ENCODE measurements at regions not wholly inside any gene's neighbourhood (a gene's known extent, or its start where the extent isn't known, plus 50 kb on each side); places are given as distances from the start of the nearest gene placed in this dataset.

DNA sequence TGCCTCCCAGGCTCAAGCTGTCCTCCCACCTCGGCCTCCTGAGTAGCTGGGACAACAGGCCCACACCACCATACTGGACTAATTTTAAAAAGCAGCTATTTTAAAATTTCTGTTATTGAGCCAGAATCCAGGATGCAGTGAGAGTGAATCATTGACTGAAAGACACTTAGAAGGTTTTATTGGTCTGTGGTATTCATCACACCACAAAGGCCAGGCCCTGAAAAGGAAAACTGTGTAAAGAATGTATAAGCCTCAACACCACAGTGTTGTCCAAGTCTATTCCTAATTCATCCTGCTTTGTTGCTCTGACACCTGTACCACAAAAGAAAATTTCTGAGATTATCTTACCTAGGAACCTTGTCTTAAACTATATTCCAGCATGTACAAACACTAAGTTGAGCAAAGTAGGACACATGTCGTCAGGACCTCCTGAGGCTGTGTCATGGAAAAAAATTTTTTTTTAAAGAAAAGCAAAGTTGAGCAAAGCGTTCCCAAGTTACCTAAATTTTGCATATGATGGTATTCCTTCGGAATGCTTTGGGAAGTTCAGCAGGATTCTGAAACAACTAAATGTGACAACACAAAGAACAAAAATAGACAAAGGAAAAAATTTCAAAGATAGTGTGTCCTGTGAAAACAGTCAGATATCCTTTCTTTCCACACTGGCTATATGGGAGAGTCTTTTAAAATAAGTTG, 129.6 kb upstream of the MKLN1 start:
- Histone ChIP-seq H3K4me3 (no peak overlapping the region), H3K4me1 (no peaks in the 10 kb centered on the region), H3K36me3 (no peaks in the 10 kb centered on the region), H3K27me3 (no peaks in the 10 kb centered on the region), H3K27ac (no peak overlapping the region), H3K9me3 (no peaks in the 10 kb centered on the region)
- no peak for DNase-seq
- TF ChIP-seq, protein P1, sequence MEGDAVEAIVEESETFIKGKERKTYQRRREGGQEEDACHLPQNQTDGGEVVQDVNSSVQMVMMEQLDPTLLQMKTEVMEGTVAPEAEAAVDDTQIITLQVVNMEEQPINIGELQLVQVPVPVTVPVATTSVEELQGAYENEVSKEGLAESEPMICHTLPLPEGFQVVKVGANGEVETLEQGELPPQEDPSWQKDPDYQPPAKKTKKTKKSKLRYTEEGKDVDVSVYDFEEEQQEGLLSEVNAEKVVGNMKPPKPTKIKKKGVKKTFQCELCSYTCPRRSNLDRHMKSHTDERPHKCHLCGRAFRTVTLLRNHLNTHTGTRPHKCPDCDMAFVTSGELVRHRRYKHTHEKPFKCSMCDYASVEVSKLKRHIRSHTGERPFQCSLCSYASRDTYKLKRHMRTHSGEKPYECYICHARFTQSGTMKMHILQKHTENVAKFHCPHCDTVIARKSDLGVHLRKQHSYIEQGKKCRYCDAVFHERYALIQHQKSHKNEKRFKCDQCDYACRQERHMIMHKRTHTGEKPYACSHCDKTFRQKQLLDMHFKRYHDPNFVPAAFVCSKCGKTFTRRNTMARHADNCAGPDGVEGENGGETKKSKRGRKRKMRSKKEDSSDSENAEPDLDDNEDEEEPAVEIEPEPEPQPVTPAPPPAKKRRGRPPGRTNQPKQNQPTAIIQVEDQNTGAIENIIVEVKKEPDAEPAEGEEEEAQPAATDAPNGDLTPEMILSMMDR (IDR thresholded peaks at IDR 0.05), result no peak
- no peak for TF ChIP-seq POLR2A (IDR thresholded peaks at IDR 0.05)

DNA sequence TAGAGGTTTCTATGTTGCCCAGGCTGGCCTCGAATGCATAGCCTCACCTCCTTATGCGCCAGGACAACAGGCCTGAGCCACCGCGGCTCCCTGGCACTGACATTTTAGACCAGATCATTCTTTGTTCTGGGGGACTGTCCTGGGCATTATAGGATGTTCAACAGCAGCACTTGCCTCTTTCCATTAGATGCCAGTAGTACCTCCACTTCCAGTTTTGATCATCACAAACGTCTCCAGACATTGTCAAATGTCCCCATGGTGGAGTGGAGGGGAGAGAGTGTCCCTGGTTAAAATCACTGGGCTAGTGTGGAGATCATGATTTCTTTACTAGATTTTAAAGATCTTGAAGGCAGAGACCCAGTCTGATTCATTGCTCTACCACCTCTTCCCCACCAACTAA, 125.2 kb upstream of the MKLN1 start:
- no peak overlapping the region for H3K27ac ChIP-seq

DNA sequence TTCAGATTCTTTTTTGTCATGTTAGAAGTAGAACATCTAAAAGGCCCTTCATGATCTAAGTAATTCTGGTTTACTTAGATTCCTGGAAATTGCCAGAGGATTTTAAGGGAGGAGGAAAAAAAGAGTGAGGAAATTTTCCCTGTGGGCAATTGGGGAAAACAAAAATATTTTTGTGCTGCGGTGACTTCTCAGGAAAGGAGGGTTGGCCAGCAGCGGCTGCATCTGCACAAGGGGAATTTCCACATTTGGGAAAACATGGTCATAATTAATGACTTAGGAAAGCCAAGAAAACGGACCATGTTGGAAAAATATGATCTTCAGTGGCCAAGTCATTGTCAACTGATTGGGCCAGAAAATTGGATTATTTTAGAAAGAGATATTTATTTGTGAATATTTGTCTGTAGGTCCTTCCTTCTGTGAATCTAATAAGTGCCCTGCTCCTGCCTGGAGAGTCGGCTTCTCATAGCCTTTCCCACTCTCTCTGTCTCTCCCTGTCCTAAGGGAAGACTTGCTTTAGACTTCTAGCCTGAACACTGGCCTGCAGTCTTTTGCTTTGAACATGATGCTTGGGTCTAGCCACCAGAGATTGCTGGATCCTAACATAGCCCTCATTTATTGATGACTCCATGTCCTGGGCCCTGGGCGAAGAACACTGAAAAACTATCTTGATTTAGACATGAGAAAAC, 124.2 kb upstream of the MKLN1 start:
- no peaks in the 10 kb centered on the region for H3K9me3 ChIP-seq
- H3K27ac ChIP-seq, result no peak overlapping the region
- TF ChIP-seq, protein P1 (IDR thresholded peaks at IDR 0.05), result no peak
- no peak for TF ChIP-seq POLR2A (IDR thresholded peaks at IDR 0.05)
- no peaks in the 10 kb centered on the region for H3K36me3 ChIP-seq
- no peaks in the 10 kb centered on the region for H3K4me1 ChIP-seq
- H3K27me3 ChIP-seq, result no peaks in the 10 kb centered on the region
- H3K4me3 ChIP-seq, result no peak overlapping the region
- DNase-seq, result no peak

More for the DNA sequence above, 125.2 kb upstream of the MKLN1 start:
- DNase-seq, result no peak
- no peaks in the 10 kb centered on the region for H3K9me3 ChIP-seq
- no peaks in the 10 kb centered on the region for H3K4me1 ChIP-seq
- TF ChIP-seq, protein P1 (IDR thresholded peaks at IDR 0.05), result no peak
- TF ChIP-seq POLR2A (IDR thresholded peaks at IDR 0.05), result no peak
- H3K4me3 ChIP-seq, result no peak overlapping the region
- H3K27me3 ChIP-seq, result no peaks in the 10 kb centered on the region
- no peaks in the 10 kb centered on the region for H3K36me3 ChIP-seq

DNA sequence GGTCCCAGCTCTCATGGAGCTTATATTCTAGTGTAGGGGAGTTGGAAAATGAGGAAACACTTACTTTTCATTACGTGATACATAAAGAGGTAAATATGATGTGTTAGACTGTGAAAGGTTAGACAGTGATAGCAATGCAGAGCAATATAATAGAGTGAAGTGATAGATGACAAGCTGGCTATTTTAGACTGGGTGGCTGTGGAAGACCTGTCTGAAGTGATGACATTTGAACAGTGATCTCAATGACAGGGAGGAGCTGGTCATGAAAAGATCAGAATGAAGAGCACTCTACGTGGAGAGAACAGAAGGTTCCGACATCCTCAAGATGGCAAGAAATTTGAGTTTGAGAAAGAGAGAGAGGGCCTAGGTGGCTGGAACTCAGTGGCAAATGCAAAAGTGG, 118.9 kb upstream of the MKLN1 start:
- no peaks in the 10 kb centered on the region for H3K27me3 ChIP-seq
- H3K9me3 ChIP-seq, result no peaks in the 10 kb centered on the region
- H3K36me3 ChIP-seq, result no peaks in the 10 kb centered on the region
- DNase-seq, result no peak
- no peaks in the 10 kb centered on the region for H3K4me1 ChIP-seq
- no peak overlapping the region for H3K4me3 ChIP-seq
- no peak for TF ChIP-seq POLR2A (IDR thresholded peaks at IDR 0.05)
- TF ChIP-seq, protein P1 (IDR thresholded peaks at IDR 0.05), result no peak
- H3K27ac ChIP-seq, result no peak overlapping the region

DNA sequence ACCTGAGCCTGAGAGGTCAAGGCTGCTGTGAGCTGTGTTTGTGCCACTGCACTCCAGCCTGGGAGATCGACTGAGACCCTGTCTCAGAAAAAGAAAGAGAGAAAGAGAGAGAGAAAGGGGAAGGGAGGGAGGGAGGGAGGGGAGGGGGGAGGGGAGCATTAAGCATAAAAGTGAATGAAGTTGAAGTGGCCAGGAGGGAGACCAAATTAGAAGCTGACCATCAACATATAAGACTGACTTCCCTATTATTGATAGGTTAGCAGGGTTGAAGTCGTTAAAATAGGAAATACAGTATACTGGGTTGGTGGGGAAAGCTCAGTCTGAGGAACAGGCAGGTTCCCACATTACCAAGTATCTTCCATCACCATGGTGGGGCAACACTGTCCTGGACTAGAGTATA, 117.1 kb upstream of the MKLN1 start:
- H3K27ac ChIP-seq, result no peak overlapping the region
- H3K4me3 ChIP-seq, result no peak overlapping the region
- H3K36me3 ChIP-seq, result no peaks in the 10 kb centered on the region
- no peaks in the 10 kb centered on the region for H3K9me3 ChIP-seq
- no peak for DNase-seq
- no peaks in the 10 kb centered on the region for H3K27me3 ChIP-seq
- H3K4me1 ChIP-seq, result no peaks in the 10 kb centered on the region
- no peak for TF ChIP-seq POLR2A (IDR thresholded peaks at IDR 0.05)
- TF ChIP-seq, protein P1 (IDR thresholded peaks at IDR 0.05), result no peak

All from Peyer's patch (tissue), 4 donors.